ENCODE measurements at regions not wholly inside any gene's neighbourhood (a gene's known extent, or its start where the extent isn't known, plus 50 kb on each side); places are given as distances from the start of the nearest gene placed in this dataset.

DNA sequence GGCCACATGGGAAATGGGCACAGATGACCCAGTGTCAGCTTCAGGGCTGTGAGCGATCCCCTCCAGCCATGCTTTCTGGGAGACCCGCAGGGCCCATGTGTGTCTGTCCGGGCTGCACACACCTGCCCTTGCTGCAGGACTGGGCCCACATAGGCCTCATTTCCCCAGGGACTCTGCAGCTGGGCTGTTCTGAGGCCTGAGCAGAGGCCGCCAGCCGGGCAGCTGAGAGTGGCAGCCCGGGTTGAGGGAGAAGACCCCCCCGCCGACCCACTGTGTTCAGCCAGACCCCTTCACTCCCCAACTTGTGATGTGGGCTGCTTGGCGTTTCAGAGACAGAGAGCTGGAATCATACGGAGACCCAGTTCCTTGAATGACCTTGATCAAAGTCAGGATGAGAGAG is 50.1 kb upstream of the DPYSL4 start:
- Histone ChIP-seq H3K27me3 (ENCODE audit: low read depth) (peaks cover 16% of the 10 kb centered on the region), H3K27ac (replicated peaks) (no peak overlapping the region), H3K4me1 (no peaks in the 10 kb centered on the region), H3K9me3 (replicated peaks) (no peaks in the 10 kb centered on the region), H3K36me3 (no peaks in the 10 kb centered on the region), H3K4me3 (no peak overlapping the region)
- intact Hi-C loops (cut with micrococcal nuclease) = no loop called here
- TF ChIP-seq, protein P1, sequence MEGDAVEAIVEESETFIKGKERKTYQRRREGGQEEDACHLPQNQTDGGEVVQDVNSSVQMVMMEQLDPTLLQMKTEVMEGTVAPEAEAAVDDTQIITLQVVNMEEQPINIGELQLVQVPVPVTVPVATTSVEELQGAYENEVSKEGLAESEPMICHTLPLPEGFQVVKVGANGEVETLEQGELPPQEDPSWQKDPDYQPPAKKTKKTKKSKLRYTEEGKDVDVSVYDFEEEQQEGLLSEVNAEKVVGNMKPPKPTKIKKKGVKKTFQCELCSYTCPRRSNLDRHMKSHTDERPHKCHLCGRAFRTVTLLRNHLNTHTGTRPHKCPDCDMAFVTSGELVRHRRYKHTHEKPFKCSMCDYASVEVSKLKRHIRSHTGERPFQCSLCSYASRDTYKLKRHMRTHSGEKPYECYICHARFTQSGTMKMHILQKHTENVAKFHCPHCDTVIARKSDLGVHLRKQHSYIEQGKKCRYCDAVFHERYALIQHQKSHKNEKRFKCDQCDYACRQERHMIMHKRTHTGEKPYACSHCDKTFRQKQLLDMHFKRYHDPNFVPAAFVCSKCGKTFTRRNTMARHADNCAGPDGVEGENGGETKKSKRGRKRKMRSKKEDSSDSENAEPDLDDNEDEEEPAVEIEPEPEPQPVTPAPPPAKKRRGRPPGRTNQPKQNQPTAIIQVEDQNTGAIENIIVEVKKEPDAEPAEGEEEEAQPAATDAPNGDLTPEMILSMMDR (IDR thresholded peaks at IDR 0.05; ENCODE audit: borderline replicate concordance) = no peak
- peak; percentile 2 for DNase-seq

Data from left ventricle myocardium inferior (tissue), 1 donor.